ENCODE measurements at regions not wholly inside any gene's neighbourhood (a gene's known extent, or its start where the extent isn't known, plus 50 kb on each side); places are given as distances from the start of the nearest gene placed in this dataset.

- no peak for FAIRE-seq
These were observed 217.5 kb upstream of the SOX11 start for GRCh38 chr2:5474716-5475115.

GRCh38 chr2:5479265-5479928 is 212.8 kb upstream of the SOX11 start:
- TF ChIP-seq CTCF (IDR thresholded peaks at IDR 0.05; ENCODE audit: insufficient read depth, low read length, severe bottlenecking) = no peak
- Histone ChIP-seq H3K27me3 (ENCODE audit: control insufficient read depth, insufficient read depth, low read length) (no peaks in the 10 kb centered on the region), H3K4me3 (ENCODE audit: low read depth, low read length) (no peak overlapping the region), H3K36me3 (ENCODE audit: control insufficient read depth, insufficient read depth, low read length) (no peaks in the 10 kb centered on the region)
- DNase-seq (ENCODE audit: low read depth) (no peak), FAIRE-seq (no peak)

More at GRCh38 chr2:5474716-5475115, 217.5 kb upstream of the SOX11 start:
- DNase-seq (ENCODE audit: low read depth) = no peak
- no peak for TF ChIP-seq CTCF (IDR thresholded peaks at IDR 0.05; ENCODE audit: insufficient read depth, low read length, severe bottlenecking)
- no peaks in the 10 kb centered on the region for H3K36me3 ChIP-seq (ENCODE audit: control insufficient read depth, insufficient read depth, low read length)
- no peaks in the 10 kb centered on the region for H3K27me3 ChIP-seq (ENCODE audit: control insufficient read depth, insufficient read depth, low read length)
- H3K4me3 ChIP-seq (ENCODE audit: low read depth, low read length) = no peak overlapping the region

DNA sequence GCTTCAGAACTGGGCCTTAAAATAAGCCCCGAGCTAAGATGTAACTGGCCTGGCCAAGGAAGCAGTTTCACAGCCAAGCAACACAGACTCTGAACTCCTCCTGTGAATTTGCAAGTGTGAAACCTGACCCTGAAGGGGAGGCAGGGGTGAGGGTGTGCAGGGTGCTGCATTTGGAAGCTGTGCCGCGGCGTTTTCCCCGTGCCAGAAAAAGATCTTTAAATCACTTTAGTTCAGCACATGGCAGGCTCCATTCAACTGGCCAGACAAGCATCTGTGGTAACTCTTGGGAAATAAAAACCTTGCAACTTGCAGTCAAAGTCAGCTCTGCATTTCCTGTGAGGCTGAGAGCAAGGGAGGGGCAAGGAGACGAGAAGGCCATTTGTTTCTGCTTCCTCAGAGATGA is 209.3 kb upstream of the SOX11 start:
- TF ChIP-seq CTCF (IDR thresholded peaks at IDR 0.05; ENCODE audit: insufficient read depth, low read length, severe bottlenecking) = no peak
- DNase-seq (ENCODE audit: low read depth) = no peak
- Histone ChIP-seq H3K36me3 (ENCODE audit: control insufficient read depth, insufficient read depth, low read length) (no peaks in the 10 kb centered on the region), H3K4me3 (ENCODE audit: low read depth, low read length) (no peak overlapping the region), H3K27me3 (ENCODE audit: control insufficient read depth, insufficient read depth, low read length) (no peaks in the 10 kb centered on the region)
- no peak for FAIRE-seq

DNA sequence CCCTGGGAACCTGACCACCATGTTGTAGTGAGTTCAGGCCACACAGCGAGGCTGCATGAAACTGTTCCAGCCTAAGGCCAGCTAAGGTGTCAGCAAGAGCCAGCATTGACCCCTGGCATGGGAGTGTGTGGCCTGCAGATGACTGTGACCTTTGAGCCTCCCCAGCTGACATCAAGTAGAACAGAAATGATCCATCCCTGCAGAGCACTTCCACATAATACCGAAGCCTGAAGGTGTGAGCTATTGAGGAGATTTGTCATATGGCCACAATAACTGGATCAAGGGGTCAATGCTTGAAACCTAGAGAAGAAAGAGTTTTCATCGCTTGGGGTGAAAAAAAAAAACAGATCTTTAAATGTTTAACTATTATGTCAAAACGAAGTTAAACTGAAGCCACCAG is 207.3 kb upstream of the SOX11 start:
- no peak overlapping the region for H3K4me3 ChIP-seq (ENCODE audit: low read depth, low read length)
- TF ChIP-seq CTCF (IDR thresholded peaks at IDR 0.05; ENCODE audit: insufficient read depth, low read length, severe bottlenecking) = no peak
- DNase-seq (ENCODE audit: low read depth) (no peak), FAIRE-seq (no peak)
- H3K36me3 ChIP-seq (ENCODE audit: control insufficient read depth, insufficient read depth, low read length) = no peaks in the 10 kb centered on the region
- no peaks in the 10 kb centered on the region for H3K27me3 ChIP-seq (ENCODE audit: control insufficient read depth, insufficient read depth, low read length)

GRCh38 chr2:5491523-5491922 is 200.7 kb upstream of the SOX11 start:
- FAIRE-seq (no peak), DNase-seq (ENCODE audit: low read depth) (no peak)
- Histone ChIP-seq H3K27me3 (ENCODE audit: control insufficient read depth, insufficient read depth, low read length) (no peaks in the 10 kb centered on the region), H3K4me3 (ENCODE audit: low read depth, low read length) (no peak overlapping the region), H3K36me3 (ENCODE audit: control insufficient read depth, insufficient read depth, low read length) (no peaks in the 10 kb centered on the region)
- no peak for TF ChIP-seq CTCF (IDR thresholded peaks at IDR 0.05; ENCODE audit: insufficient read depth, low read length, severe bottlenecking)

- DNase-seq (ENCODE audit: low read depth) = no peak
- TF ChIP-seq CTCF (IDR thresholded peaks at IDR 0.05; ENCODE audit: insufficient read depth, low read length, severe bottlenecking) = no peak
These were observed 198.9 kb upstream of the SOX11 start for GRCh38 chr2:5493256-5493655.

More at GRCh38 chr2:5493256-5493655, 198.9 kb upstream of the SOX11 start:
- no peak for FAIRE-seq
- H3K27me3 ChIP-seq (ENCODE audit: control insufficient read depth, insufficient read depth, low read length) = no peaks in the 10 kb centered on the region
- no peaks in the 10 kb centered on the region for H3K36me3 ChIP-seq (ENCODE audit: control insufficient read depth, insufficient read depth, low read length)
- H3K4me3 ChIP-seq (ENCODE audit: low read depth, low read length) = no peak overlapping the region
